ENCODE measurements at regions not wholly inside any gene's neighbourhood (a gene's known extent, or its start where the extent isn't known, plus 50 kb on each side); places are given as distances from the start of the nearest gene placed in this dataset.

DNA sequence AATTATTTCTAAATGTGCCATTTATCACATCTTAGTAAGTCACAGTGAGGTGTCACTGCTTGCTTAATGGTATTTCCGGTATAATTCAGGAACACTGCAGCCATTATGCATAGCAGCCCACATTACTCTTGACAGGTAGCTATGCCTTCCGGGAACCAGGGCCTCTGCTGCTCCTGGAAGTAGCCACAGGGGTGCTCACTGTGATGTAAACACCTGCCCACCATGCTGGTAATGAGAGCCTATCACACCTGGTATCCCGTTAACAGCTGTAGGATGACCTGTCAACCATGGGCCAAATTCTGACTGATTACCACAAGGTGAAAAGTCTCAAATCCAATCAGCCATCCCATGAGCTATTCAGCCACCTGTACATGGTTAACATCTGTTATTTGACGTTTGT lies 647.0 kb upstream of the NXPH2 start (continued):
- TF ChIP-seq, protein P1, sequence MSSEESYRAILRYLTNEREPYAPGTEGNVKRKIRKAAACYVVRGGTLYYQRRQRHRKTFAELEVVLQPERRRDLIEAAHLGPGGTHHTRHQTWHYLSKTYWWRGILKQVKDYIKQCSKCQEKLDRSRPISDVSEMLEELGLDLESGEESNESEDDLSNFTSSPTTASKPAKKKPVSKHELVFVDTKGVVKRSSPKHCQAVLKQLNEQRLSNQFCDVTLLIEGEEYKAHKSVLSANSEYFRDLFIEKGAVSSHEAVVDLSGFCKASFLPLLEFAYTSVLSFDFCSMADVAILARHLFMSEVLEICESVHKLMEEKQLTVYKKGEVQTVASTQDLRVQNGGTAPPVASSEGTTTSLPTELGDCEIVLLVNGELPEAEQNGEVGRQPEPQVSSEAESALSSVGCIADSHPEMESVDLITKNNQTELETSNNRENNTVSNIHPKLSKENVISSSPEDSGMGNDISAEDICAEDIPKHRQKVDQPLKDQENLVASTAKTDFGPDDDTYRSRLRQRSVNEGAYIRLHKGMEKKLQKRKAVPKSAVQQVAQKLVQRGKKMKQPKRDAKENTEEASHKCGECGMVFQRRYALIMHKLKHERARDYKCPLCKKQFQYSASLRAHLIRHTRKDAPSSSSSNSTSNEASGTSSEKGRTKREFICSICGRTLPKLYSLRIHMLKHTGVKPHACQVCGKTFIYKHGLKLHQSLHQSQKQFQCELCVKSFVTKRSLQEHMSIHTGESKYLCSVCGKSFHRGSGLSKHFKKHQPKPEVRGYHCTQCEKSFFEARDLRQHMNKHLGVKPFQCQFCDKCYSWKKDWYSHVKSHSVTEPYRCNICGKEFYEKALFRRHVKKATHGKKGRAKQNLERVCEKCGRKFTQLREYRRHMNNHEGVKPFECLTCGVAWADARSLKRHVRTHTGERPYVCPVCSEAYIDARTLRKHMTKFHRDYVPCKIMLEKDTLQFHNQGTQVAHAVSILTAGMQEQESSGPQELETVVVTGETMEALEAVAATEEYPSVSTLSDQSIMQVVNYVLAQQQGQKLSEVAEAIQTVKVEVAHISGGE (CRISPR knock-in tag; IDR thresholded peaks at IDR 0.05) = no peak
- TF ChIP-seq ZBED1 (IDR thresholded peaks at IDR 0.05) (no peak), CREB1 (IDR thresholded peaks at IDR 0.05) (no peak), CREB1 (CRISPR knock-in tag; IDR thresholded peaks at IDR 0.05) (no peak), SRSF1 (IDR thresholded peaks at IDR 0.05; ENCODE audit: low read depth, low read length) (no peak), NBN (IDR thresholded peaks at IDR 0.05; ENCODE audit: low read depth) (no peak), ZNF311 (CRISPR knock-in tag; IDR thresholded peaks at IDR 0.05) (no peak), ZBTB1 (CRISPR knock-in tag; IDR thresholded peaks at IDR 0.05; ENCODE audit: borderline replicate concordance, low read depth) (no peak), JUND (IDR thresholded peaks at IDR 0.05; ENCODE audit: borderline replicate concordance, low read depth, low read length) (no peak), JUND (tag; IDR thresholded peaks at IDR 0.05; ENCODE audit: borderline replicate concordance, low read depth, low read length) (no peak)
- TF ChIP-seq, protein P2, sequence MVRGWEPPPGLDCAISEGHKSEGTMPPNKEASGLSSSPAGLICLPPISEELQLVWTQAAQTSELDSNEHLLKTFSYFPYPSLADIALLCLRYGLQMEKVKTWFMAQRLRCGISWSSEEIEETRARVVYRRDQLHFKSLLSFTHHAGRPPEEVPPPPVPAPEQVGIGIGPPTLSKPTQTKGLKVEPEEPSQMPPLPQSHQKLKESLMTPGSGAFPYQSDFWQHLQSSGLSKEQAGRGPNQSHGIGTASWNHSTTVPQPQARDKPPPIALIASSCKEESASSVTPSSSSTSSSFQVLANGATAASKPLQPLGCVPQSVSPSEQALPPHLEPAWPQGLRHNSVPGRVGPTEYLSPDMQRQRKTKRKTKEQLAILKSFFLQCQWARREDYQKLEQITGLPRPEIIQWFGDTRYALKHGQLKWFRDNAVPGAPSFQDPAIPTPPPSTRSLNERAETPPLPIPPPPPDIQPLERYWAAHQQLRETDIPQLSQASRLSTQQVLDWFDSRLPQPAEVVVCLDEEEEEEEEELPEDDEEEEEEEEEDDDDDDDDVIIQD (CRISPR knock-in tag; IDR thresholded peaks at IDR 0.05) = no peak
- TF ChIP-seq, protein P3, sequence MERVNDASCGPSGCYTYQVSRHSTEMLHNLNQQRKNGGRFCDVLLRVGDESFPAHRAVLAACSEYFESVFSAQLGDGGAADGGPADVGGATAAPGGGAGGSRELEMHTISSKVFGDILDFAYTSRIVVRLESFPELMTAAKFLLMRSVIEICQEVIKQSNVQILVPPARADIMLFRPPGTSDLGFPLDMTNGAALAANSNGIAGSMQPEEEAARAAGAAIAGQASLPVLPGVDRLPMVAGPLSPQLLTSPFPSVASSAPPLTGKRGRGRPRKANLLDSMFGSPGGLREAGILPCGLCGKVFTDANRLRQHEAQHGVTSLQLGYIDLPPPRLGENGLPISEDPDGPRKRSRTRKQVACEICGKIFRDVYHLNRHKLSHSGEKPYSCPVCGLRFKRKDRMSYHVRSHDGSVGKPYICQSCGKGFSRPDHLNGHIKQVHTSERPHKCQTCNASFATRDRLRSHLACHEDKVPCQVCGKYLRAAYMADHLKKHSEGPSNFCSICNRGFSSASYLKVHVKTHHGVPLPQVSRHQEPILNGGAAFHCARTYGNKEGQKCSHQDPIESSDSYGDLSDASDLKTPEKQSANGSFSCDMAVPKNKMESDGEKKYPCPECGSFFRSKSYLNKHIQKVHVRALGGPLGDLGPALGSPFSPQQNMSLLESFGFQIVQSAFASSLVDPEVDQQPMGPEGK (CRISPR knock-in tag; IDR thresholded peaks at IDR 0.05; ENCODE audit: borderline replicate concordance) = no peak
- TF ChIP-seq, protein P4, sequence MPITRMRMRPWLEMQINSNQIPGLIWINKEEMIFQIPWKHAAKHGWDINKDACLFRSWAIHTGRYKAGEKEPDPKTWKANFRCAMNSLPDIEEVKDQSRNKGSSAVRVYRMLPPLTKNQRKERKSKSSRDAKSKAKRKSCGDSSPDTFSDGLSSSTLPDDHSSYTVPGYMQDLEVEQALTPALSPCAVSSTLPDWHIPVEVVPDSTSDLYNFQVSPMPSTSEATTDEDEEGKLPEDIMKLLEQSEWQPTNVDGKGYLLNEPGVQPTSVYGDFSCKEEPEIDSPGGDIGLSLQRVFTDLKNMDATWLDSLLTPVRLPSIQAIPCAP (CRISPR knock-in tag; IDR thresholded peaks at IDR 0.05; ENCODE audit: borderline replicate concordance) = no peak
